ENCODE measurements at regions not wholly inside any gene's neighbourhood (a gene's known extent, or its start where the extent isn't known, plus 50 kb on each side); places are given as distances from the start of the nearest gene placed in this dataset.

DNA sequence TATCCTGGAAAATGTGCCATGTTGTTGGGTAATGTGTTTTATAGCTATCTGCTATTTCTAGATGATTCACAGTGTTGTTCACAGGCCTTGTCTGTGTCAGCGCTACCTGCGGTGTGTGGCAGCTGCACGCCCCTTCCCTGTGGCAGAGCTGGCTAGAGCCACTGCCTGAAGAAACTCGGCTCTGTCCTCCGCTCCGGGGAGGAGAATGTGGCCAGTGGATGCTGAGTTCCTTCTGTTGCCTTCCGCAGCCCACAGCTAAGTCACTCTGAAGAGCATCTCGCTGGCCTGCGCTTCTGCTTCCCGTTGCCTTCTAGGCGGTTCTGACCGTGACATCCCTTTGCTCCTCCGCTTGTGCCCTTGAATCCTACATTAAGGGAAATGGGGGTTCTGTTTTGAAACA lies 135.1 kb downstream of the PLG start:
- H3K27me3 ChIP-seq (ENCODE audit: insufficient read depth, low read depth, low read length), result peaks cover 16% of the 10 kb centered on the region
- no peak overlapping the region for H3K9ac ChIP-seq (ENCODE audit: low read length)
- no peaks in the 10 kb centered on the region for H4K20me1 ChIP-seq (ENCODE audit: insufficient read depth)
- no peak overlapping the region for H3K27ac ChIP-seq (ENCODE audit: low read length)
- H3K9me2 ChIP-seq (ENCODE audit: insufficient read depth, low read length), result no peaks in the 10 kb centered on the region
- H2AFZ ChIP-seq (ENCODE audit: low read depth, low read length), result no peak overlapping the region
- no peak overlapping the region for H3K4me2 ChIP-seq (ENCODE audit: low read length)
- H3K79me2 ChIP-seq (replicated peaks; ENCODE audit: insufficient read depth, low read length), result no peaks in the 10 kb centered on the region
- no peaks in the 10 kb centered on the region for H3F3A ChIP-seq (ENCODE audit: insufficient read depth, low read length, poor library complexity, severe bottlenecking)
- H3K4me3 ChIP-seq (ENCODE audit: low read length), result no peak overlapping the region
- no peaks in the 10 kb centered on the region for H3K9me3 ChIP-seq (ENCODE audit: low read length)
- no peaks in the 10 kb centered on the region for H3K36me3 ChIP-seq (ENCODE audit: insufficient read depth, low read length)
- no peak for TF ChIP-seq RAD21 (conservative IDR thresholded peaks at IDR 0.05)
- TF ChIP-seq CTCF (IDR thresholded peaks at IDR 0.05; ENCODE audit: poor library complexity, severe bottlenecking), result no peak
- no peak for TF ChIP-seq SMC3 (conservative IDR thresholded peaks at IDR 0.05; ENCODE audit: poor library complexity)
- TF ChIP-seq POLR2AphosphoS5 (IDR thresholded peaks at IDR 0.05), result no peak
- TF ChIP-seq TAF1 (IDR thresholded peaks at IDR 0.05; ENCODE audit: low read depth), result no peak
- TF ChIP-seq MXI1 (conservative IDR thresholded peaks at IDR 0.05; ENCODE audit: poor library complexity, severe bottlenecking), result no peak
- no peak for TF ChIP-seq EP300 (conservative IDR thresholded peaks at IDR 0.05; ENCODE audit: poor library complexity, severe bottlenecking)
- no peak for TF ChIP-seq EZH2 (IDR thresholded peaks at IDR 0.05; ENCODE audit: borderline replicate concordance, insufficient read depth, low read length, poor library complexity, severe bottlenecking)
- TF ChIP-seq, protein P1, sequence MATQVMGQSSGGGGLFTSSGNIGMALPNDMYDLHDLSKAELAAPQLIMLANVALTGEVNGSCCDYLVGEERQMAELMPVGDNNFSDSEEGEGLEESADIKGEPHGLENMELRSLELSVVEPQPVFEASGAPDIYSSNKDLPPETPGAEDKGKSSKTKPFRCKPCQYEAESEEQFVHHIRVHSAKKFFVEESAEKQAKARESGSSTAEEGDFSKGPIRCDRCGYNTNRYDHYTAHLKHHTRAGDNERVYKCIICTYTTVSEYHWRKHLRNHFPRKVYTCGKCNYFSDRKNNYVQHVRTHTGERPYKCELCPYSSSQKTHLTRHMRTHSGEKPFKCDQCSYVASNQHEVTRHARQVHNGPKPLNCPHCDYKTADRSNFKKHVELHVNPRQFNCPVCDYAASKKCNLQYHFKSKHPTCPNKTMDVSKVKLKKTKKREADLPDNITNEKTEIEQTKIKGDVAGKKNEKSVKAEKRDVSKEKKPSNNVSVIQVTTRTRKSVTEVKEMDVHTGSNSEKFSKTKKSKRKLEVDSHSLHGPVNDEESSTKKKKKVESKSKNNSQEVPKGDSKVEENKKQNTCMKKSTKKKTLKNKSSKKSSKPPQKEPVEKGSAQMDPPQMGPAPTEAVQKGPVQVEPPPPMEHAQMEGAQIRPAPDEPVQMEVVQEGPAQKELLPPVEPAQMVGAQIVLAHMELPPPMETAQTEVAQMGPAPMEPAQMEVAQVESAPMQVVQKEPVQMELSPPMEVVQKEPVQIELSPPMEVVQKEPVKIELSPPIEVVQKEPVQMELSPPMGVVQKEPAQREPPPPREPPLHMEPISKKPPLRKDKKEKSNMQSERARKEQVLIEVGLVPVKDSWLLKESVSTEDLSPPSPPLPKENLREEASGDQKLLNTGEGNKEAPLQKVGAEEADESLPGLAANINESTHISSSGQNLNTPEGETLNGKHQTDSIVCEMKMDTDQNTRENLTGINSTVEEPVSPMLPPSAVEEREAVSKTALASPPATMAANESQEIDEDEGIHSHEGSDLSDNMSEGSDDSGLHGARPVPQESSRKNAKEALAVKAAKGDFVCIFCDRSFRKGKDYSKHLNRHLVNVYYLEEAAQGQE (IDR thresholded peaks at IDR 0.05; ENCODE audit: borderline replicate concordance), result no peak

GRCh38 chr6:160851031-160851430 lies 140.5 kb upstream of the MAP3K4 start:
- Histone ChIP-seq H2AFZ (ENCODE audit: low read depth, low read length) (no peak overlapping the region), H3K79me2 (replicated peaks; ENCODE audit: insufficient read depth, low read length) (no peaks in the 10 kb centered on the region), H3K4me2 (ENCODE audit: low read length) (no peak overlapping the region), H3F3A (ENCODE audit: insufficient read depth, low read length, poor library complexity, severe bottlenecking) (no peaks in the 10 kb centered on the region), H3K9me2 (ENCODE audit: insufficient read depth, low read length) (no peaks in the 10 kb centered on the region), H3K9ac (ENCODE audit: low read length) (no peak overlapping the region), H3K9me3 (ENCODE audit: low read length) (no peaks in the 10 kb centered on the region), H3K27me3 (ENCODE audit: insufficient read depth, low read depth, low read length) (no peaks in the 10 kb centered on the region), H3K36me3 (ENCODE audit: insufficient read depth, low read length) (no peaks in the 10 kb centered on the region), H3K27ac (ENCODE audit: low read length) (no peak overlapping the region), H3K4me3 (ENCODE audit: low read length) (no peak overlapping the region), H4K20me1 (ENCODE audit: insufficient read depth) (no peaks in the 10 kb centered on the region)
- TF ChIP-seq CTCF (IDR thresholded peaks at IDR 0.05; ENCODE audit: poor library complexity, severe bottlenecking), result no peak
- TF ChIP-seq, protein P1 (IDR thresholded peaks at IDR 0.05; ENCODE audit: borderline replicate concordance), result no peak
- no peak for TF ChIP-seq EZH2 (IDR thresholded peaks at IDR 0.05; ENCODE audit: borderline replicate concordance, insufficient read depth, low read length, poor library complexity, severe bottlenecking)
- TF ChIP-seq MXI1 (conservative IDR thresholded peaks at IDR 0.05; ENCODE audit: poor library complexity, severe bottlenecking), result no peak
- no peak for TF ChIP-seq TAF1 (IDR thresholded peaks at IDR 0.05; ENCODE audit: low read depth)
- TF ChIP-seq POLR2AphosphoS5 (IDR thresholded peaks at IDR 0.05), result no peak
- no peak for TF ChIP-seq EP300 (conservative IDR thresholded peaks at IDR 0.05; ENCODE audit: poor library complexity, severe bottlenecking)
- no peak for TF ChIP-seq SMC3 (conservative IDR thresholded peaks at IDR 0.05; ENCODE audit: poor library complexity)
- TF ChIP-seq RAD21 (conservative IDR thresholded peaks at IDR 0.05), result no peak

Measured in neural cell (in vitro differentiated cells).